ENCODE measurements at regions not wholly inside any gene's neighbourhood (a gene's known extent, or its start where the extent isn't known, plus 50 kb on each side); places are given as distances from the start of the nearest gene placed in this dataset.

GRCh38 chr2:175793648-175794047, 208.4 kb downstream of the LNPK start:
- Histone ChIP-seq H3K4me1 (no peaks in the 10 kb centered on the region), H3K9me3 (peaks cover 12% of the 10 kb centered on the region), H3K36me3 (ENCODE audit: control insufficient read depth, insufficient read depth, low read length) (no peaks in the 10 kb centered on the region), H3K27me3 (replicated peaks; ENCODE audit: control insufficient read depth, insufficient read depth, low read length) (no peaks in the 10 kb centered on the region), H3K4me3 (ENCODE audit: low read depth, low read length) (no peak overlapping the region)
- Mint-ChIP-seq H3K4me3 (ENCODE audit: unreplicated experiment) (no peak overlapping the region), H3K9me3 (ENCODE audit: unreplicated experiment) (peaks cover 10% of the 10 kb centered on the region), H3K36me3 (ENCODE audit: insufficient read depth, unreplicated experiment) (no peaks in the 10 kb centered on the region), H3K4me1 (ENCODE audit: low read depth, unreplicated experiment) (no peaks in the 10 kb centered on the region), H3K27ac (ENCODE audit: unreplicated experiment) (no peak overlapping the region), H3K27me3 (ENCODE audit: insufficient read depth, unreplicated experiment) (no peaks in the 10 kb centered on the region)
- no peak for DNase-seq
- POLR2A ChIA-PET: no interaction called here
- no TSS peak for BruUV-seq (replicated peaks)
- TF ChIP-seq CTCF (IDR thresholded peaks at IDR 0.05; ENCODE audit: insufficient read depth in 1 of 2, low read depth in 1 of 2, low read length in 1 of 2, severe bottlenecking in 1 of 2, unreplicated experiment in 1 of 2): no peak
- CTCF ChIA-PET: no interaction called here
- intact Hi-C loops (cut with micrococcal nuclease; ENCODE audit: unreplicated experiment): no loop called here

- POLR2A ChIA-PET: no interaction called here
- CTCF ChIA-PET: no interaction called here
- Mint-ChIP-seq H3K4me1 (ENCODE audit: low read depth, unreplicated experiment) (no peaks in the 10 kb centered on the region), H3K4me3 (ENCODE audit: unreplicated experiment) (no peak overlapping the region), H3K27ac (ENCODE audit: unreplicated experiment) (no peak overlapping the region), H3K27me3 (ENCODE audit: insufficient read depth, unreplicated experiment) (no peaks in the 10 kb centered on the region), H3K36me3 (ENCODE audit: insufficient read depth, unreplicated experiment) (no peaks in the 10 kb centered on the region), H3K9me3 (ENCODE audit: unreplicated experiment) (peaks cover 10% of the 10 kb centered on the region)
- intact Hi-C loops (cut with micrococcal nuclease; ENCODE audit: unreplicated experiment): no loop called here
- H3K36me3 ChIP-seq (ENCODE audit: control insufficient read depth, insufficient read depth, low read length): no peaks in the 10 kb centered on the region
- peaks cover 12% of the 10 kb centered on the region for H3K9me3 ChIP-seq
- no peaks in the 10 kb centered on the region for H3K27me3 ChIP-seq (replicated peaks; ENCODE audit: control insufficient read depth, insufficient read depth, low read length)
- BruUV-seq (replicated peaks): no TSS peak
- no peak for TF ChIP-seq CTCF (IDR thresholded peaks at IDR 0.05; ENCODE audit: insufficient read depth in 1 of 2, low read depth in 1 of 2, low read length in 1 of 2, severe bottlenecking in 1 of 2, unreplicated experiment in 1 of 2)
- no peaks in the 10 kb centered on the region for H3K4me1 ChIP-seq
- DNase-seq: no peak
- H3K4me3 ChIP-seq (ENCODE audit: low read depth, low read length): no peak overlapping the region
Measured at GRCh38 chr2:175792881-175793280, 209.2 kb downstream of the LNPK start.

- TF ChIP-seq CTCF (IDR thresholded peaks at IDR 0.05; ENCODE audit: insufficient read depth in 1 of 2, low read depth in 1 of 2, low read length in 1 of 2, severe bottlenecking in 1 of 2, unreplicated experiment in 1 of 2): no peak
- ChIA-PET CTCF (no interaction called here), POLR2A (no interaction called here)
Measured at GRCh38 chr2:175792199-175792598, 209.9 kb downstream of the LNPK start.

More at GRCh38 chr2:175792199-175792598, 209.9 kb downstream of the LNPK start:
- Mint-ChIP-seq H3K27ac (ENCODE audit: unreplicated experiment) (no peak overlapping the region), H3K9me3 (ENCODE audit: unreplicated experiment) (peaks cover 10% of the 10 kb centered on the region), H3K27me3 (ENCODE audit: insufficient read depth, unreplicated experiment) (no peaks in the 10 kb centered on the region), H3K4me3 (ENCODE audit: unreplicated experiment) (no peak overlapping the region), H3K36me3 (ENCODE audit: insufficient read depth, unreplicated experiment) (no peaks in the 10 kb centered on the region), H3K4me1 (ENCODE audit: low read depth, unreplicated experiment) (no peaks in the 10 kb centered on the region)
- intact Hi-C loops (cut with micrococcal nuclease; ENCODE audit: unreplicated experiment): no loop called here
- Histone ChIP-seq H3K27me3 (replicated peaks; ENCODE audit: control insufficient read depth, insufficient read depth, low read length) (no peaks in the 10 kb centered on the region), H3K9me3 (peaks cover 12% of the 10 kb centered on the region), H3K36me3 (ENCODE audit: control insufficient read depth, insufficient read depth, low read length) (no peaks in the 10 kb centered on the region), H3K4me3 (ENCODE audit: low read depth, low read length) (no peak overlapping the region), H3K4me1 (no peaks in the 10 kb centered on the region)
- BruUV-seq (replicated peaks): no TSS peak
- DNase-seq: no peak

Data from Caco-2 (cell line).